IMR-90 (cell line): ENCODE measurements at regions not wholly inside any gene's neighbourhood (a gene's known extent, or its start where the extent isn't known, plus 50 kb on each side); places are given as distances from the start of the nearest gene placed in this dataset.
A peak's percentile ranks its signal among the peaks of the same experiment; 100 is the strongest.

Source experiments
- ATAC-seq: fragments of 200-7000 bp; cut with Tn5 transposase; 2 replicates; pipeline ENCODE4 v1.9.1; 2020; ENCODE audit warnings: low read depth, mild to moderate bottlenecking, moderate library complexity
- BruUV-seq: library from RNA; stranded (reverse); fragments of 400-500 nt; replicated peaks from 2 replicates; lab custom pipeline; 2021; lab: Mats Ljungman, UMichigan
- CTCF ChIA-PET: fragments of 300-600 bp; formaldehyde crosslinking; extraction: SDS; loops from one replicate; lab custom pipeline; 2021; ENCODE audit warnings: antibody characterized with exemption; lab: Yijun Ruan, JAX
- POLR2A ChIA-PET: fragments of 300-600 bp; sonication (Branson Sonifier 250); formaldehyde crosslinking; loops from one replicate; lab custom pipeline; 2022; ENCODE audit warnings: antibody characterized with exemption; ENCODE audit not compliant: unreplicated experiment; lab: Charles Lee
- DNase-seq: peaks from one replicate; pipeline ENCODE4 v3.0.0; 2013
- H2AFZ ChIP-seq: replicated peaks from 2 replicates; pipeline ENCODE3; 2013; ENCODE audit warnings: low read length, mild to moderate bottlenecking; ENCODE audit not compliant: poor library complexity
- H2AK5ac ChIP-seq: 2 replicates; pipeline ENCODE4 v1.6.1; 2013; ENCODE audit warnings: low read depth, low read length, inconsistent platforms
- H2AK9ac ChIP-seq: replicated peaks from 2 replicates; pipeline ENCODE3; 2013; ENCODE audit warnings: mild to moderate bottlenecking, low read depth, low read length, moderate library complexity; ENCODE audit not compliant: poor library complexity
- H2BK120ac ChIP-seq: 2 replicates; pipeline ENCODE4 v1.6.1; 2013; ENCODE audit warnings: low read depth, low read length, inconsistent platforms
- H2BK15ac ChIP-seq: 3 replicates; pipeline ENCODE4 v1.6.1; 2013; ENCODE audit warnings: low read depth, low read length, inconsistent platforms
- H2BK20ac ChIP-seq: 2 replicates; pipeline ENCODE4 v1.6.1; 2013; ENCODE audit warnings: low read depth, mild to moderate bottlenecking, inconsistent platforms, low read length, moderate library complexity
- H2BK5ac ChIP-seq: 2 replicates; pipeline ENCODE4 v1.6.1; 2013; ENCODE audit warnings: mild to moderate bottlenecking, low read depth, low read length, inconsistent platforms; ENCODE audit not compliant: poor library complexity, severe bottlenecking
- H3K14ac ChIP-seq: replicated peaks from 2 replicates; pipeline ENCODE4 v1.6.1; 2013; ENCODE audit warnings: low read depth, low read length, inconsistent platforms
- H3K18ac ChIP-seq: 2 replicates; pipeline ENCODE4 v1.6.1; 2013; ENCODE audit warnings: low read depth, low read length, control low read depth
- H3K23ac ChIP-seq: 2 replicates; pipeline ENCODE4 v1.6.1; 2013; ENCODE audit warnings: low read depth, low read length, inconsistent platforms
- H3K27ac ChIP-seq: 2 replicates; pipeline ENCODE4 v1.5.1; 2013; ENCODE audit warnings: mild to moderate bottlenecking, control low read depth, low read length; ENCODE audit not compliant: insufficient read depth
- H3K27me3 ChIP-seq: 2 replicates; pipeline ENCODE4 v1.6.1; 2013; ENCODE audit warnings: low read length; ENCODE audit not compliant: control insufficient read depth, insufficient read depth
- H3K36me3 ChIP-seq: 2 replicates; pipeline ENCODE4 v1.6.1; 2013; ENCODE audit warnings: low read length, mixed read lengths; ENCODE audit not compliant: control insufficient read depth, insufficient read depth
- H3K4ac ChIP-seq: 2 replicates; pipeline ENCODE4 v1.6.1; 2013; ENCODE audit warnings: low read depth, low read length, inconsistent platforms
- H3K4me1 ChIP-seq: 2 replicates; pipeline ENCODE4 v1.6.1; 2013; ENCODE audit warnings: low read length, mixed read lengths; ENCODE audit not compliant: control insufficient read depth, insufficient read depth
- H3K4me2 ChIP-seq: 2 replicates; pipeline ENCODE4 v1.6.1; 2013; ENCODE audit warnings: low read depth, mild to moderate bottlenecking, control low read depth, low read length, moderate library complexity
- H3K4me3 ChIP-seq: 2 replicates; pipeline ENCODE4 v1.5.1; 2013; ENCODE audit warnings: low read depth, mild to moderate bottlenecking, control low read depth, low read length, moderate library complexity; ENCODE audit not compliant: insufficient read depth
- H3K56ac ChIP-seq: 2 replicates; pipeline ENCODE4 v1.6.1; 2013; ENCODE audit warnings: low read length, inconsistent platforms; ENCODE audit not compliant: insufficient read depth; ENCODE audit errors: extremely low read depth
- H3K79me1 ChIP-seq, 2 experiments: 2 replicates each; pipeline ENCODE4 v1.6.1; 2013; ENCODE audit warnings: low read length in 2 of 2, inconsistent platforms in 1 of 2, low read depth in 1 of 2
- H3K9ac ChIP-seq: 2 replicates; pipeline ENCODE4 v1.6.1; 2013; ENCODE audit warnings: low read depth, low read length, control low read depth
- H3K9me1 ChIP-seq: 2 replicates; pipeline ENCODE4 v1.6.1; 2013; ENCODE audit warnings: low read length, inconsistent platforms; ENCODE audit not compliant: insufficient read depth
- H3K9me3 ChIP-seq: 2 replicates; pipeline ENCODE4 v1.6.1; 2013; ENCODE audit warnings: low read length; ENCODE audit not compliant: control insufficient read depth, insufficient read depth
- H4K20me1 ChIP-seq: 2 replicates; pipeline ENCODE4 v1.6.1; 2013; ENCODE audit warnings: low read length, inconsistent platforms; ENCODE audit not compliant: insufficient read depth
- H4K5ac ChIP-seq: 2 replicates; pipeline ENCODE4 v1.6.1; 2013; ENCODE audit warnings: mild to moderate bottlenecking, low read depth, low read length, control low read depth
- H4K8ac ChIP-seq, 2 experiments: 2 replicates each; pipeline ENCODE4 v1.6.1; 2013; ENCODE audit warnings: low read depth in 2 of 2, low read length in 2 of 2, control low read depth in 1 of 2, inconsistent platforms in 1 of 2
- H4K91ac ChIP-seq: 2 replicates; pipeline ENCODE4 v1.6.1; 2013; ENCODE audit warnings: low read depth, low read length, inconsistent platforms; ENCODE audit not compliant: insufficient read depth
- CEBPB ChIP-seq: IDR thresholded peaks from 2 replicates; pipeline ENCODE4 v1.6.1; 2012; ENCODE audit warnings: low read depth, low read length, improper control_type of control experiment
- POLR2A ChIP-seq: IDR thresholded peaks from 2 replicates; pipeline ENCODE4 v1.6.1; 2012; ENCODE audit warnings: mild to moderate bottlenecking, low read depth, low read length
- WGBS, 2 experiments: methylation state at CpG; one replicate each; pipeline versions ENCODE4 v1.1.5 to v1.1.7; 2013; ENCODE audit warnings: missing lambda C conversion rate in 2 of 2; ENCODE audit not compliant: insufficient read length in 1 of 2; ENCODE audit errors: extremely low coverage in 2 of 2; 5-methylcytosine and 5-hydroxymethylcytosine counted together
- dilution Hi-C: fragments of 300-500 bp; cut with HindIII; formaldehyde crosslinking; loops from one replicate; pipeline ENCODE4 v1.14.3; 2018; ENCODE audit warnings: low sequenced_read_pairs; ENCODE audit not compliant: unreplicated experiment
- in situ Hi-C: fragments of 300-500 bp; cut with MboI; formaldehyde crosslinking; loops from 3 replicates; pipeline ENCODE4 v1.14.3; 2019; ENCODE audit warnings: low sequenced_read_pairs, inconsistent platforms, mixed read lengths
- intact Hi-C: fragments of 100-400 bp; cut with micrococcal nuclease; formaldehyde crosslinking; loops from 2 replicates; pipeline ENCODE4 v1.10.0; 2022

DNA sequence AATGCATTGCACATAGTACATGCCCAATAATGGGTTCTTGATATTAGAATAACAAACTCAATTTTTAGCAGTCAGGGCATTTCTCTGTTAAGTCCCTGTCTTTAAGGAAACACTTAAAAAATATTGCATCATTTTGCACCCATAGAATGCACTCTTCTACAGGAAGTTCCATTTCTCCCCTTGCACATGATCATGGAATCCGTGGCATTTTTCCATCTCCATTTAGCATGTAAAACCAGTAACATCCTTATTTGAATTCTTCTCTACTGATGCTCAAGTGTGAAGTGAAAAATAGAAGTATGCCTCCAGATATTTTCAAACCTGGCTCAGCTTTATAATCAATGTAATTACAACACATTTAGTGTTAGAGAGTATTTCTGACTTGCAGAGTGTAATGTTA lies 192.8 kb downstream of the RWDD3 start:
- WGBS, 2 experiments = no CpG with 5 or more reads among the region's 1 CpG
- no peaks in the 10 kb centered on the region for H3K4me1 ChIP-seq
- TF ChIP-seq POLR2A (no peak), CEBPB (0 out of 2 replicates have a peak, but pooled peaks have one; percentile 9)
- H3K4ac ChIP-seq = no peak overlapping the region
- H3K18ac ChIP-seq = no peak overlapping the region
- intact Hi-C loops = no loop called here
- no peaks in the 10 kb centered on the region for H3K79me1 ChIP-seq
- H2BK15ac ChIP-seq = no peak overlapping the region
- H3K4me2 ChIP-seq = no peak overlapping the region
- POLR2A ChIA-PET = no interaction called here
- H2AFZ ChIP-seq = no peak overlapping the region
- no peak overlapping the region for H3K56ac ChIP-seq
- CTCF ChIA-PET = no interaction called here
- H2AK9ac ChIP-seq = no peak overlapping the region
- no peak overlapping the region for H4K91ac ChIP-seq
- in situ Hi-C loops = no loop called here
- H2BK5ac ChIP-seq = no peak overlapping the region
- H4K8ac ChIP-seq = no peak overlapping the region
- no peak overlapping the region for H3K9ac ChIP-seq
- DNase-seq (no peak), ATAC-seq (no peak)
- dilution Hi-C loops = no loop called here
- no peaks in the 10 kb centered on the region for H4K20me1 ChIP-seq
- H2AK5ac ChIP-seq = no peak overlapping the region
- no peaks in the 10 kb centered on the region for H3K27me3 ChIP-seq
- no peaks in the 10 kb centered on the region for H3K9me1 ChIP-seq
- no TSS peak for BruUV-seq
- no peak overlapping the region for H3K27ac ChIP-seq
- H3K23ac ChIP-seq = no peak overlapping the region
- H3K9me3 ChIP-seq = no peaks in the 10 kb centered on the region
- no peak overlapping the region for H3K14ac ChIP-seq
- no peak overlapping the region for H2BK20ac ChIP-seq
- no peaks in the 10 kb centered on the region for H3K36me3 ChIP-seq
- H3K4me3 ChIP-seq = no peak overlapping the region
- no peak overlapping the region for H4K5ac ChIP-seq
- no peak overlapping the region for H2BK120ac ChIP-seq
